Right cardiac atrium (tissue), 5 donors: ENCODE measurements at regions not wholly inside any gene's neighbourhood (a gene's known extent, or its start where the extent isn't known, plus 50 kb on each side); places are given as distances from the start of the nearest gene placed in this dataset.

Source experiments
- ATAC-seq, 2 donors: fragments of 200-7000 bp; cut with Tn5 transposase; one replicate each; pipeline versions ENCODE4 v1.8.0 to v1.9.1; 2020; ENCODE audit warnings: moderate library complexity in 2 of 2, mild to moderate bottlenecking in 1 of 2
- DNase-seq, 3 donors: peaks; one replicate each; pipeline ENCODE4 v3.0.0-alpha.2; 2020
- H3K27ac ChIP-seq: one replicate; pipeline ENCODE4 v1.5.1; 2013; ENCODE audit warnings: mild to moderate bottlenecking, low read length, control low read depth, moderate library complexity
- H3K27me3 ChIP-seq: one replicate; pipeline ENCODE4 v1.6.1; 2013; ENCODE audit not compliant: control insufficient read depth, insufficient read depth
- H3K4me1 ChIP-seq: one replicate; pipeline ENCODE4 v1.6.1; 2013; ENCODE audit warnings: low read length; ENCODE audit not compliant: control insufficient read depth, insufficient read depth
- H3K4me3 ChIP-seq: one replicate; pipeline ENCODE4 v1.5.1; 2013; ENCODE audit warnings: low read length, control low read depth
- H3K9me3 ChIP-seq: one replicate; pipeline ENCODE4 v1.6.1; 2013; ENCODE audit warnings: low read length; ENCODE audit not compliant: control insufficient read depth
- WGBS: extraction: QIAGEN DNeasy Blood & Tissue Kit; methylation state at CpG from one replicate; pipeline ENCODE4 v1.1.7; 2013; 5-methylcytosine and 5-hydroxymethylcytosine counted together
- intact Hi-C, 4 donors: fragments of 100-400 bp; cut with DNase I; formaldehyde crosslinking; loops; one replicate each; pipeline versions ENCODE4 v1.11.0 to v1.14.0; 2022 to 2023
- donor health status: healthy with polysubstance abuse.
- donor health status: DM: no; HTN: yes; CAD: no.
- donor health status: DM: no; HTN: no; CAD: no.
- donor health status: DM: no; HTN: yes; CAD: no; lungs with severe emphysema.
- donor health status: DM: yes; HTN: yes; CAD: no.

GRCh38 chr10:63719226-63719856, 198.1 kb downstream of the REEP3 start:
- 55% methylated on average over 4 of the region's 4 CpGs for WGBS
- Histone ChIP-seq H3K4me1 (peaks cover 3% of the 10 kb centered on the region), H3K27ac (no peak overlapping the region), H3K27me3 (no peaks in the 10 kb centered on the region), H3K9me3 (no peaks in the 10 kb centered on the region), H3K4me3 (no peak overlapping the region)
- DNase-seq = no peak
- intact Hi-C loops = loop anchor here (5.0 to 10.0 kb wide), 6 partner anchors 77 to 905 kb away; partner anchors contain the start of genes EGR2 (in 1 of the 4) and JMJD1C (in 1 of the 4)
- ATAC-seq = no peak

GRCh38 chr10:63720072-63720537, 198.9 kb downstream of the REEP3 start:
- DNase-seq = no peak
- Histone ChIP-seq H3K27ac (no peak overlapping the region), H3K27me3 (no peaks in the 10 kb centered on the region), H3K4me1 (peaks cover 3% of the 10 kb centered on the region), H3K9me3 (no peaks in the 10 kb centered on the region), H3K4me3 (no peak overlapping the region)
- intact Hi-C loops = loop anchor here in 3 of 4 donors (5.0 to 10.0 kb wide), 2 partner anchors 553 to 555 kb away; no protein-coding TSS in a partner anchor
- ATAC-seq = no peak
- 1% methylated on average over 6 of the region's 6 CpGs for WGBS

- intact Hi-C loops = loop anchor here in 3 of 4 donors (5.0 to 10.0 kb wide), 2 partner anchors 553 to 556 kb away; no protein-coding TSS in a partner anchor
- H3K27me3 ChIP-seq = no peaks in the 10 kb centered on the region
- WGBS = 40% methylated on average over 4 of the region's 4 CpGs
- H3K9me3 ChIP-seq = no peaks in the 10 kb centered on the region
- DNase-seq (no peak), ATAC-seq (no peak)
- H3K4me1 ChIP-seq = peaks cover 3% of the 10 kb centered on the region
- no peak overlapping the region for H3K4me3 ChIP-seq
- H3K27ac ChIP-seq = no peak overlapping the region
These were observed 199.5 kb downstream of the REEP3 start for GRCh38 chr10:63720676-63721075.

GRCh38 chr10:63722537-63722936, 201.3 kb downstream of the REEP3 start:
- H3K27ac ChIP-seq = peak overlapping the region; percentile 72
- intact Hi-C loops = loop anchor here in 3 of 4 donors (5.0 to 10.0 kb wide), 2 partner anchors 555 to 558 kb away; no protein-coding TSS in a partner anchor
- DNase-seq (peak in 2 of 3 donors; percentile 50 to 81), ATAC-seq (peak; percentile 83 to 85)
- WGBS = 30% methylated on average over 5 of the region's 5 CpGs
- H3K27me3 ChIP-seq = no peaks in the 10 kb centered on the region
- peaks cover 3% of the 10 kb centered on the region for H3K4me1 ChIP-seq
- no peaks in the 10 kb centered on the region for H3K9me3 ChIP-seq
- no peak overlapping the region for H3K4me3 ChIP-seq

- Histone ChIP-seq H3K27ac (no peak overlapping the region), H3K4me1 (peaks cover 3% of the 10 kb centered on the region), H3K4me3 (no peak overlapping the region), H3K9me3 (no peaks in the 10 kb centered on the region), H3K27me3 (no peaks in the 10 kb centered on the region)
- ATAC-seq (no peak), DNase-seq (no peak)
- 61% methylated on average over 4 of the region's 4 CpGs for WGBS
- intact Hi-C loops = loop anchor here in 3 of 4 donors (5.0 to 10.0 kb wide), 2 partner anchors 556 to 559 kb away; no protein-coding TSS in a partner anchor
These were observed 202.1 kb downstream of the REEP3 start for GRCh38 chr10:63723320-63723719.

- no peaks in the 10 kb centered on the region for H3K9me3 ChIP-seq
- no peak overlapping the region for H3K27ac ChIP-seq
- intact Hi-C loops = loop anchor here in 3 of 4 donors (5.0 to 10.0 kb wide), 2 partner anchors 556 to 559 kb away; no protein-coding TSS in a partner anchor
- WGBS = 80% methylated on average over 7 of the region's 7 CpGs
- no peak for DNase-seq
- H3K4me1 ChIP-seq = peaks cover 3% of the 10 kb centered on the region
- no peak for ATAC-seq
- no peaks in the 10 kb centered on the region for H3K27me3 ChIP-seq
- H3K4me3 ChIP-seq = no peak overlapping the region
These were observed 202.5 kb downstream of the REEP3 start for GRCh38 chr10:63723741-63724140.

GRCh38 chr10:63724922-63725321, 203.7 kb downstream of the REEP3 start:
- H3K27me3 ChIP-seq = no peaks in the 10 kb centered on the region
- ATAC-seq (no peak), DNase-seq (no peak)
- no peak overlapping the region for H3K27ac ChIP-seq
- intact Hi-C loops = loop anchor here in 3 of 4 donors (5.0 to 10.0 kb wide), 2 partner anchors 558 to 560 kb away; no protein-coding TSS in a partner anchor
- no peaks in the 10 kb centered on the region for H3K9me3 ChIP-seq
- 95% methylated on average over 2 of the region's 2 CpGs for WGBS
- H3K4me1 ChIP-seq = peaks cover 3% of the 10 kb centered on the region
- H3K4me3 ChIP-seq = no peak overlapping the region

GRCh38 chr10:63726867-63727266, 205.7 kb downstream of the REEP3 start:
- ATAC-seq (no peak), DNase-seq (no peak)
- H3K27me3 ChIP-seq = no peaks in the 10 kb centered on the region
- intact Hi-C loops = loop anchor here in 1 of 4 donors (10.0 kb wide), 1 partner anchor 562 kb away; no protein-coding TSS in a partner anchor
- no peaks in the 10 kb centered on the region for H3K9me3 ChIP-seq
- H3K4me1 ChIP-seq = peaks cover 3% of the 10 kb centered on the region
- no peak overlapping the region for H3K4me3 ChIP-seq
- WGBS = 80% methylated on average over 2 of the region's 2 CpGs
- H3K27ac ChIP-seq = no peak overlapping the region

- ATAC-seq (no peak), DNase-seq (no peak)
- H3K27ac ChIP-seq = no peak overlapping the region
- no peaks in the 10 kb centered on the region for H3K27me3 ChIP-seq
- no peaks in the 10 kb centered on the region for H3K4me1 ChIP-seq
- H3K4me3 ChIP-seq = no peak overlapping the region
- WGBS = 45% methylated on average over 4 of the region's 4 CpGs
- intact Hi-C loops = loop anchor here in 1 of 4 donors (10.0 kb wide), 1 partner anchor 563 kb away; no protein-coding TSS in a partner anchor
- no peaks in the 10 kb centered on the region for H3K9me3 ChIP-seq
These were observed 206.4 kb downstream of the REEP3 start for GRCh38 chr10:63727636-63728035.

- Histone ChIP-seq H3K27me3 (no peaks in the 10 kb centered on the region), H3K9me3 (no peaks in the 10 kb centered on the region), H3K4me1 (no peaks in the 10 kb centered on the region), H3K27ac (no peak overlapping the region), H3K4me3 (no peak overlapping the region)
- intact Hi-C loops = no loop called here
- ATAC-seq (no peak), DNase-seq (no peak)
- 89% methylated on average over 3 of the region's 3 CpGs for WGBS
These were observed 214.1 kb downstream of the REEP3 start for GRCh38 chr10:63735305-63735704.

GRCh38 chr10:63738410-63738809, 217.2 kb downstream of the REEP3 start:
- no peaks in the 10 kb centered on the region for H3K27me3 ChIP-seq
- DNase-seq = no peak
- H3K27ac ChIP-seq = no peak overlapping the region
- intact Hi-C loops = no loop called here
- no peaks in the 10 kb centered on the region for H3K4me1 ChIP-seq
- 81% methylated on average over 2 of the region's 2 CpGs for WGBS
- H3K4me3 ChIP-seq = no peak overlapping the region
- H3K9me3 ChIP-seq = no peaks in the 10 kb centered on the region
- no peak for ATAC-seq
